GM21367 (cell line): ENCODE measurements at regions not wholly inside any gene's neighbourhood (a gene's known extent, or its start where the extent isn't known, plus 50 kb on each side); places are given as distances from the start of the nearest gene placed in this dataset.
"Not testable (repeated sequence)": the region's sequence is repeated elsewhere in the genome, so short reads cannot be mapped to it uniquely, and the experiment has no call there.

Experiments used
- ATAC-seq: cut with Tn5 transposase; IDR thresholded peaks from one replicate; pipeline ENCODE4 v1.9.1; 2021; ENCODE audit not compliant: unreplicated experiment

- ATAC-seq, result no peak
Observed at GRCh38 chr14:58751788-58752187, 114.0 kb downstream of the DACT1 start.

GRCh38 chr14:58752289-58752688, 114.5 kb downstream of the DACT1 start:
- ATAC-seq, result no peak

- ATAC-seq, result no peak
Observed at GRCh38 chr14:58752771-58753201, 115.0 kb downstream of the DACT1 start.

GRCh38 chr14:58755031-58755925, 117.5 kb downstream of the DACT1 start:
- ATAC-seq, result no peak

GRCh38 chr14:58760121-58760520, 122.4 kb downstream of the DACT1 start:
- no peak for ATAC-seq

- no peak for ATAC-seq
Observed at GRCh38 chr14:58762629-58763028, 124.9 kb downstream of the DACT1 start.

- no peak for ATAC-seq
Observed at GRCh38 chr14:58763210-58763609, 125.4 kb downstream of the DACT1 start.

GRCh38 chr14:58765418-58765831, 127.7 kb downstream of the DACT1 start:
- ATAC-seq, result no peak

GRCh38 chr14:58765843-58766242, 128.1 kb downstream of the DACT1 start:
- no peak for ATAC-seq

GRCh38 chr14:58769011-58769643, 131.4 kb downstream of the DACT1 start:
- no peak for ATAC-seq

- ATAC-seq, result no peak
Observed at GRCh38 chr14:58769771-58770170, 132.0 kb downstream of the DACT1 start.

GRCh38 chr14:58770491-58770982, 132.8 kb downstream of the DACT1 start:
- no peak for ATAC-seq

- no peak for ATAC-seq
Observed at GRCh38 chr14:58771016-58771415, 133.3 kb downstream of the DACT1 start.

GRCh38 chr14:58772116-58772515, 134.4 kb downstream of the DACT1 start:
- no peak for ATAC-seq

- ATAC-seq, result no peak
Observed at GRCh38 chr14:58772794-58773620, 135.2 kb downstream of the DACT1 start.

GRCh38 chr14:58774531-58774930, 136.8 kb downstream of the DACT1 start:
- ATAC-seq, result no peak

GRCh38 chr14:58775130-58775529, 137.4 kb downstream of the DACT1 start:
- ATAC-seq, result not testable (repeated sequence)

- no peak for ATAC-seq
Observed at GRCh38 chr14:58776516-58776915, 138.8 kb downstream of the DACT1 start.

- no peak for ATAC-seq
Observed at GRCh38 chr14:58777541-58777979, 139.8 kb downstream of the DACT1 start.

GRCh38 chr14:58778202-58778601, 140.4 kb downstream of the DACT1 start:
- no peak for ATAC-seq

GRCh38 chr14:58779376-58779775, 141.6 kb downstream of the DACT1 start:
- no peak for ATAC-seq
